ENCODE measurements at regions not wholly inside any gene's neighbourhood (a gene's known extent, or its start where the extent isn't known, plus 50 kb on each side); places are given as distances from the start of the nearest gene placed in this dataset.

- no peak for TF ChIP-seq POLR2A (IDR thresholded peaks at IDR 0.05)
- TF ChIP-seq CTCF (IDR thresholded peaks at IDR 0.05): no peak
- TF ChIP-seq EP300 (IDR thresholded peaks at IDR 0.05): no peak
Observed at GRCh38 chr15:29196290-29196689, 73.3 kb downstream of the NSMCE3 start.
